ENCODE measurements at regions not wholly inside any gene's neighbourhood (a gene's known extent, or its start where the extent isn't known, plus 50 kb on each side); places are given as distances from the start of the nearest gene placed in this dataset.

- no peak for ATAC-seq (ENCODE audit: low FRiP score)
- no peak for TF ChIP-seq CTCF (IDR thresholded peaks at IDR 0.05)
- no peak for DNase-seq (ENCODE audit: low spot score)
These were observed 1251.9 kb upstream of the SLC10A2 start for GRCh38 chr13:104318121-104318520.

GRCh38 chr13:104315606-104316005, 1249.4 kb upstream of the SLC10A2 start:
- DNase-seq (ENCODE audit: low spot score) (no peak), ATAC-seq (ENCODE audit: low FRiP score) (peak; percentile 62)
- TF ChIP-seq CTCF (IDR thresholded peaks at IDR 0.05) = no peak

GRCh38 chr13:104314926-104315535, 1248.8 kb upstream of the SLC10A2 start:
- ATAC-seq (ENCODE audit: low FRiP score) (no peak), DNase-seq (ENCODE audit: low spot score) (no peak)
- TF ChIP-seq CTCF (IDR thresholded peaks at IDR 0.05) = no peak

GRCh38 chr13:104314321-104314720, 1248.1 kb upstream of the SLC10A2 start:
- DNase-seq (ENCODE audit: low spot score) (no peak), ATAC-seq (ENCODE audit: low FRiP score) (no peak)
- TF ChIP-seq CTCF (IDR thresholded peaks at IDR 0.05) = no peak

GRCh38 chr13:104310861-104311260, 1244.6 kb upstream of the SLC10A2 start:
- no peak for DNase-seq (ENCODE audit: low spot score)
- ATAC-seq (ENCODE audit: low FRiP score) = no peak
- no peak for TF ChIP-seq CTCF (IDR thresholded peaks at IDR 0.05)

GRCh38 chr13:104309431-104309830, 1243.2 kb upstream of the SLC10A2 start:
- TF ChIP-seq CTCF (IDR thresholded peaks at IDR 0.05) = no peak
- ATAC-seq (ENCODE audit: low FRiP score) = no peak
- DNase-seq (ENCODE audit: low spot score) = no peak

GRCh38 chr13:104301171-104301975, 1235.2 kb upstream of the SLC10A2 start:
- ATAC-seq (ENCODE audit: low FRiP score) = no peak

More at GRCh38 chr13:104301171-104301975, 1235.2 kb upstream of the SLC10A2 start:
- TF ChIP-seq CTCF (IDR thresholded peaks at IDR 0.05) = no peak
- no peak for DNase-seq (ENCODE audit: low spot score)

All from omental fat pad (tissue), 3 donors.